Activated T-cell treated with anti-CD3 and anti-CD28 coated beads, Interleukin-2, amount 50 U/mL, for 4 hours (primary cell): ENCODE measurements at regions not wholly inside any gene's neighbourhood (a gene's known extent, or its start where the extent isn't known, plus 50 kb on each side); places are given as distances from the start of the nearest gene placed in this dataset.
"Not testable (repeated sequence)": the region's sequence is repeated elsewhere in the genome, so short reads cannot be mapped to it uniquely, and the experiment has no call there.

Experiments
- ATAC-seq, 2 donors: fragments of 200-7000 bp; cut with Tn5 transposase; one replicate each; pipeline ENCODE4 v1.10.0; 2021
- DNase-seq: peaks from one replicate; pipeline ENCODE4 v3.0.0-alpha.2; 2020
- H3K27me3 Mint-ChIP-seq: one replicate; pipeline ENCODE4 v1.8.0; 2021; ENCODE audit warnings: low read depth, mixed read lengths
- H3K36me3 Mint-ChIP-seq: one replicate; pipeline ENCODE4 v1.8.0; 2022; ENCODE audit warnings: mixed read lengths; ENCODE audit not compliant: insufficient read depth
- H3K4me1 Mint-ChIP-seq: one replicate; pipeline ENCODE4 v1.8.0; 2021; ENCODE audit warnings: low read depth, mixed read lengths
- H3K4me3 Mint-ChIP-seq: one replicate; pipeline ENCODE4 v1.8.0; 2021; ENCODE audit warnings: mild to moderate bottlenecking, moderate library complexity, mixed read lengths
- H3K9me3 Mint-ChIP-seq: one replicate; pipeline ENCODE4 v1.8.0; 2021; ENCODE audit warnings: mixed read lengths

- no peak for ATAC-seq
- Mint-ChIP-seq H3K36me3 (no peaks in the 10 kb centered on the region), H3K4me1 (no peaks in the 10 kb centered on the region), H3K27me3 (peaks cover 16% of the 10 kb centered on the region), H3K9me3 (no peaks in the 10 kb centered on the region), H3K4me3 (no peak overlapping the region)
- DNase-seq: no peak
These were observed 50.8 kb upstream of the PCSK1 start for GRCh38 chr5:96483878-96484277.

- Mint-ChIP-seq H3K4me1 (no peaks in the 10 kb centered on the region), H3K9me3 (no peaks in the 10 kb centered on the region), H3K36me3 (no peaks in the 10 kb centered on the region), H3K4me3 (no peak overlapping the region), H3K27me3 (peaks cover 16% of the 10 kb centered on the region)
- DNase-seq (no peak), ATAC-seq (no peak)
These were observed 54.8 kb upstream of the PCSK1 start for GRCh38 chr5:96487859-96488258.

- no peaks in the 10 kb centered on the region for H3K4me1 Mint-ChIP-seq
- ATAC-seq (no peak), DNase-seq (no peak)
- no peak overlapping the region for H3K4me3 Mint-ChIP-seq
- no peaks in the 10 kb centered on the region for H3K9me3 Mint-ChIP-seq
- H3K36me3 Mint-ChIP-seq: no peaks in the 10 kb centered on the region
- H3K27me3 Mint-ChIP-seq: peaks cover 13% of the 10 kb centered on the region
These were observed 56.5 kb upstream of the PCSK1 start for GRCh38 chr5:96489532-96489931.

- Mint-ChIP-seq H3K4me3 (no peak overlapping the region), H3K36me3 (no peaks in the 10 kb centered on the region), H3K4me1 (no peaks in the 10 kb centered on the region), H3K9me3 (peaks cover 4% of the 10 kb centered on the region), H3K27me3 (no peaks in the 10 kb centered on the region)
- no peak for ATAC-seq
- DNase-seq: no peak
These were observed 59.5 kb upstream of the PCSK1 start for GRCh38 chr5:96492459-96493047.

- no peak overlapping the region for H3K4me3 Mint-ChIP-seq
- H3K9me3 Mint-ChIP-seq: peaks cover 4% of the 10 kb centered on the region
- H3K27me3 Mint-ChIP-seq: no peaks in the 10 kb centered on the region
- H3K36me3 Mint-ChIP-seq: no peaks in the 10 kb centered on the region
- DNase-seq (no peak), ATAC-seq (no peak)
- no peaks in the 10 kb centered on the region for H3K4me1 Mint-ChIP-seq
These were observed 60.3 kb upstream of the PCSK1 start for GRCh38 chr5:96493219-96493790.

GRCh38 chr5:96495412-96495811 lies 62.4 kb upstream of the PCSK1 start:
- not testable (repeated sequence) for H3K27me3 Mint-ChIP-seq, DNase-seq, H3K4me1 Mint-ChIP-seq, H3K9me3 Mint-ChIP-seq, H3K4me3 Mint-ChIP-seq, H3K36me3 Mint-ChIP-seq, ATAC-seq

- H3K36me3 Mint-ChIP-seq, H3K4me1 Mint-ChIP-seq, H3K27me3 Mint-ChIP-seq, H3K4me3 Mint-ChIP-seq, DNase-seq, H3K9me3 Mint-ChIP-seq, ATAC-seq: not testable (repeated sequence)
These were observed 64.0 kb upstream of the PCSK1 start for GRCh38 chr5:96497027-96497426.

- DNase-seq (no peak), ATAC-seq (no peak)
- no peaks in the 10 kb centered on the region for H3K36me3 Mint-ChIP-seq
- peaks cover 4% of the 10 kb centered on the region for H3K9me3 Mint-ChIP-seq
- no peaks in the 10 kb centered on the region for H3K4me1 Mint-ChIP-seq
- H3K4me3 Mint-ChIP-seq: no peak overlapping the region
- H3K27me3 Mint-ChIP-seq: peaks cover 12% of the 10 kb centered on the region
These were observed 66.8 kb upstream of the PCSK1 start for GRCh38 chr5:96499753-96500345.

- Mint-ChIP-seq H3K4me1 (no peaks in the 10 kb centered on the region), H3K9me3 (no peaks in the 10 kb centered on the region), H3K4me3 (no peak overlapping the region), H3K27me3 (peaks cover 12% of the 10 kb centered on the region), H3K36me3 (no peaks in the 10 kb centered on the region)
- DNase-seq (no peak), ATAC-seq (no peak)
These were observed 69.1 kb upstream of the PCSK1 start for GRCh38 chr5:96501991-96502646.

GRCh38 chr5:96503501-96504236 lies 70.6 kb upstream of the PCSK1 start:
- Mint-ChIP-seq H3K36me3 (no peaks in the 10 kb centered on the region), H3K4me3 (no peak overlapping the region), H3K27me3 (peaks cover 12% of the 10 kb centered on the region), H3K4me1 (no peaks in the 10 kb centered on the region), H3K9me3 (no peaks in the 10 kb centered on the region)
- DNase-seq (no peak), ATAC-seq (no peak)

GRCh38 chr5:96506376-96506775 lies 73.3 kb upstream of the PCSK1 start:
- ATAC-seq: no peak
- H3K4me3 Mint-ChIP-seq: no peak overlapping the region
- no peaks in the 10 kb centered on the region for H3K9me3 Mint-ChIP-seq
- H3K27me3 Mint-ChIP-seq: peaks cover 9% of the 10 kb centered on the region
- H3K4me1 Mint-ChIP-seq: no peaks in the 10 kb centered on the region
- no peaks in the 10 kb centered on the region for H3K36me3 Mint-ChIP-seq
- DNase-seq: no peak

- ATAC-seq (no peak), DNase-seq (no peak)
- Mint-ChIP-seq H3K4me1 (no peaks in the 10 kb centered on the region), H3K36me3 (no peaks in the 10 kb centered on the region), H3K4me3 (no peak overlapping the region), H3K9me3 (no peaks in the 10 kb centered on the region), H3K27me3 (peaks cover 9% of the 10 kb centered on the region)
These were observed 73.9 kb upstream of the PCSK1 start for GRCh38 chr5:96506866-96507527.

- Mint-ChIP-seq H3K27me3 (peaks cover 3% of the 10 kb centered on the region), H3K4me1 (no peaks in the 10 kb centered on the region), H3K9me3 (no peaks in the 10 kb centered on the region), H3K36me3 (no peaks in the 10 kb centered on the region), H3K4me3 (no peak overlapping the region)
- no peak for ATAC-seq
- no peak for DNase-seq
These were observed 76.3 kb upstream of the PCSK1 start for GRCh38 chr5:96509316-96509715.

- Mint-ChIP-seq H3K36me3 (no peaks in the 10 kb centered on the region), H3K9me3 (no peaks in the 10 kb centered on the region), H3K4me3 (no peak overlapping the region)
These were observed 76.8 kb upstream of the PCSK1 start for GRCh38 chr5:96509721-96510350.

More at GRCh38 chr5:96509721-96510350, 76.8 kb upstream of the PCSK1 start:
- ATAC-seq: no peak
- Mint-ChIP-seq H3K27me3 (no peaks in the 10 kb centered on the region), H3K4me1 (no peaks in the 10 kb centered on the region)
- DNase-seq: no peak
